OCI-LY7 (cell line): ENCODE measurements at regions not wholly inside any gene's neighbourhood (a gene's known extent, or its start where the extent isn't known, plus 50 kb on each side); places are given as distances from the start of the nearest gene placed in this dataset.

Experiments
- BruUV-seq: library from RNA; stranded (reverse); fragments of 400-500 nt; replicated peaks from 2 replicates; lab custom pipeline; 2021; lab: Mats Ljungman, UMichigan
- CTCF ChIA-PET: fragments of 300-600 bp; sonication (Branson Sonifier 250); formaldehyde crosslinking; loops from one replicate; lab custom pipeline; 2022; ENCODE audit warnings: antibody characterized with exemption; ENCODE audit not compliant: unreplicated experiment; lab: Charles Lee
- POLR2A ChIA-PET: fragments of 300-600 bp; sonication (Branson Sonifier 250); formaldehyde crosslinking; loops from one replicate; lab custom pipeline; 2022; ENCODE audit warnings: antibody characterized with exemption; lab: Charles Lee
- DNase-seq: peaks from one replicate; pipeline ENCODE4 v3.0.0-alpha.2; 2015; ENCODE audit warnings: low spot score
- H2AFZ ChIP-seq: fragments of 200-600 bp; sonication (generic), shearing (Covaris generic); 2 replicates; pipeline ENCODE4 v1.6.1; 2014; ENCODE audit warnings: mild to moderate bottlenecking, antibody characterized with exemption, low read length, moderate library complexity
- H3K27ac ChIP-seq: fragments of 200-600 bp; sonication (generic); 2 replicates; pipeline ENCODE4 v1.5.1; 2014; ENCODE audit warnings: mixed run types, low read depth, mild to moderate bottlenecking, moderate library complexity, low read length, inconsistent platforms; ENCODE audit not compliant: poor library complexity, severe bottlenecking
- H3K36me3 ChIP-seq: fragments of 200-600 bp; sonication (generic); 2 replicates; pipeline ENCODE4 v1.6.1; 2014; ENCODE audit warnings: mild to moderate bottlenecking, antibody characterized with exemption, low read length, moderate library complexity, mixed read lengths; ENCODE audit not compliant: insufficient read depth
- H3K4me1 ChIP-seq: fragments of 200-600 bp; sonication (generic); 2 replicates; pipeline ENCODE4 v1.5.1; 2014; ENCODE audit warnings: mild to moderate bottlenecking, low read length; ENCODE audit not compliant: insufficient read depth, poor library complexity, severe bottlenecking
- H3K4me2 ChIP-seq: fragments of 200-600 bp; sonication (generic); 2 replicates; pipeline ENCODE4 v1.6.1; 2014; ENCODE audit warnings: mild to moderate bottlenecking, low read length
- H3K4me3 ChIP-seq: fragments of 200-600 bp; sonication (generic); 2 replicates; pipeline ENCODE4 v1.5.1; 2014; ENCODE audit warnings: mild to moderate bottlenecking, low read depth, low read length; ENCODE audit not compliant: poor library complexity, severe bottlenecking
- H3K79me2 ChIP-seq: fragments of 200-600 bp; sonication (generic); 2 replicates; pipeline ENCODE4 v1.6.1; 2016; ENCODE audit warnings: low read depth, mild to moderate bottlenecking, low read length, moderate library complexity, mixed read lengths; ENCODE audit not compliant: insufficient read depth
- H3K9me2 ChIP-seq: fragments of 200-600 bp; sonication (generic); 2 replicates; pipeline ENCODE4 v1.6.1; 2016; ENCODE audit warnings: mild to moderate bottlenecking, low read length, mixed read lengths; ENCODE audit not compliant: insufficient read depth
- H3K9me3 ChIP-seq: fragments of 200-600 bp; sonication (generic); 2 replicates; pipeline ENCODE4 v1.6.1; 2014; ENCODE audit warnings: mild to moderate bottlenecking, mixed run types, low read length, mixed read lengths
- H4K20me1 ChIP-seq: fragments of 200-600 bp; sonication (generic); 2 replicates; pipeline ENCODE4 v1.6.1; 2014; ENCODE audit warnings: mild to moderate bottlenecking, antibody characterized with exemption, low read length, moderate library complexity, mixed read lengths; ENCODE audit not compliant: insufficient read depth
- EZH2phosphoT487 ChIP-seq: fragments of 200-600 bp; sonication (generic); IDR thresholded peaks from 2 replicates; pipeline ENCODE4 v1.6.1; 2018; ENCODE audit warnings: low read depth, borderline replicate concordance, mild to moderate bottlenecking, mixed run types, antibody characterized with exemption, low read length, moderate library complexity, mixed read lengths
- intact Hi-C: fragments of 100-400 bp; cut with micrococcal nuclease; formaldehyde crosslinking; loops from one replicate; pipeline ENCODE4 v1.10.0; 2022; ENCODE audit not compliant: unreplicated experiment
- TF ChIP-seq, protein P1 (sequence below): fragments of 200-600 bp; sonication (generic); conservative IDR thresholded peaks from 2 replicates; pipeline ENCODE4 v1.5.1; 2014; ENCODE audit warnings: mild to moderate bottlenecking, antibody characterized with exemption, low read length, moderate library complexity, mixed read lengths

GRCh38 chr19:30160426-30160825 lies 211.8 kb upstream of the ZNF536 start:
- no peak for DNase-seq
- Histone ChIP-seq H2AFZ (no peak overlapping the region), H3K9me2 (no peaks in the 10 kb centered on the region), H3K79me2 (no peaks in the 10 kb centered on the region), H3K4me3 (no peak overlapping the region), H3K27ac (no peak overlapping the region), H3K4me1 (no peaks in the 10 kb centered on the region), H4K20me1 (no peaks in the 10 kb centered on the region), H3K36me3 (no peaks in the 10 kb centered on the region), H3K9me3 (no peaks in the 10 kb centered on the region), H3K4me2 (no peak overlapping the region)
- intact Hi-C loops, result no loop called here
- TF ChIP-seq, protein P1, sequence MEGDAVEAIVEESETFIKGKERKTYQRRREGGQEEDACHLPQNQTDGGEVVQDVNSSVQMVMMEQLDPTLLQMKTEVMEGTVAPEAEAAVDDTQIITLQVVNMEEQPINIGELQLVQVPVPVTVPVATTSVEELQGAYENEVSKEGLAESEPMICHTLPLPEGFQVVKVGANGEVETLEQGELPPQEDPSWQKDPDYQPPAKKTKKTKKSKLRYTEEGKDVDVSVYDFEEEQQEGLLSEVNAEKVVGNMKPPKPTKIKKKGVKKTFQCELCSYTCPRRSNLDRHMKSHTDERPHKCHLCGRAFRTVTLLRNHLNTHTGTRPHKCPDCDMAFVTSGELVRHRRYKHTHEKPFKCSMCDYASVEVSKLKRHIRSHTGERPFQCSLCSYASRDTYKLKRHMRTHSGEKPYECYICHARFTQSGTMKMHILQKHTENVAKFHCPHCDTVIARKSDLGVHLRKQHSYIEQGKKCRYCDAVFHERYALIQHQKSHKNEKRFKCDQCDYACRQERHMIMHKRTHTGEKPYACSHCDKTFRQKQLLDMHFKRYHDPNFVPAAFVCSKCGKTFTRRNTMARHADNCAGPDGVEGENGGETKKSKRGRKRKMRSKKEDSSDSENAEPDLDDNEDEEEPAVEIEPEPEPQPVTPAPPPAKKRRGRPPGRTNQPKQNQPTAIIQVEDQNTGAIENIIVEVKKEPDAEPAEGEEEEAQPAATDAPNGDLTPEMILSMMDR, result no peak
- no peak for TF ChIP-seq EZH2phosphoT487
- ChIA-PET CTCF (no interaction called here), POLR2A (no interaction called here)
- BruUV-seq, result no TSS peak

- Histone ChIP-seq H3K9me3 (no peaks in the 10 kb centered on the region), H3K4me2 (no peak overlapping the region), H3K36me3 (no peaks in the 10 kb centered on the region), H3K27ac (no peak overlapping the region), H2AFZ (no peak overlapping the region), H3K4me3 (no peak overlapping the region), H3K9me2 (no peaks in the 10 kb centered on the region), H4K20me1 (no peaks in the 10 kb centered on the region), H3K79me2 (no peaks in the 10 kb centered on the region), H3K4me1 (no peaks in the 10 kb centered on the region)
- ChIA-PET POLR2A (no interaction called here), CTCF (no interaction called here)
- intact Hi-C loops, result no loop called here
- TF ChIP-seq, protein P1, result no peak
- TF ChIP-seq EZH2phosphoT487, result no peak
- DNase-seq, result no peak
- no TSS peak for BruUV-seq
These were observed 211.0 kb upstream of the ZNF536 start for GRCh38 chr19:30161021-30161655.

GRCh38 chr19:30161770-30162169 lies 210.4 kb upstream of the ZNF536 start:
- Histone ChIP-seq H3K9me2 (no peaks in the 10 kb centered on the region), H3K9me3 (no peaks in the 10 kb centered on the region), H3K36me3 (no peaks in the 10 kb centered on the region), H3K4me3 (no peak overlapping the region), H2AFZ (no peak overlapping the region), H3K79me2 (no peaks in the 10 kb centered on the region), H4K20me1 (no peaks in the 10 kb centered on the region), H3K4me2 (no peak overlapping the region), H3K27ac (no peak overlapping the region), H3K4me1 (no peaks in the 10 kb centered on the region)
- CTCF ChIA-PET, result no interaction called here
- intact Hi-C loops, result no loop called here
- TF ChIP-seq EZH2phosphoT487, result no peak
- TF ChIP-seq, protein P1, result no peak
- DNase-seq, result no peak
- no TSS peak for BruUV-seq
- POLR2A ChIA-PET, result no interaction called here
